MM.1S (cell line): ENCODE measurements at regions not wholly inside any gene's neighbourhood (a gene's known extent, or its start where the extent isn't known, plus 50 kb on each side); places are given as distances from the start of the nearest gene placed in this dataset.

Experiments used
- EZH2 ChIP-seq: fragments of 300-600 bp; sonication (generic); optimal IDR thresholded peaks from 2 replicates; pipeline ENCODE3; 2017; ENCODE audit warnings: low read depth, mild to moderate bottlenecking, antibody characterized with exemption, low read length, mixed read lengths
- TF ChIP-seq, protein P1 (sequence below): fragments of 300-600 bp; sonication (generic); IDR thresholded peaks from 2 replicates; pipeline ENCODE4 v1.5.1; 2016; ENCODE audit warnings: antibody characterized with exemption, low read length, mixed read lengths

DNA sequence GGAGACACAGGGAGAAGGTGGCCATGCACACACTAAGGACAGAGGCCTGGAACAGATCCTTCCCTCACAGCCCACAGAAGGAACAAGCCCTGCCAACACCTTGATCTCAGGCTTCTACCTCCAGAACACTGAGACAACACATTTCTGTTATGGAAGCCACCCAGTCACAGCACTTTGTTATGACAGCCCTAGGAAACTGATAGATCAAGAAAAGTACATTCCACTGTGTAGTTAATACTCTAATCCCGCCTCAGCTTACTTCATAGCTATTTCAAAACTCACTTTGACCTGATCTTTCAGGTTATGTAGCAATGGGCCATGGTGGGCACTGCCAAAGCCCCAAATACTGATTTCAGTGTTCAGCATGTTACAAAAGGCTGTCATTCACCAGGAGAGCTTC is 66.8 kb downstream of the CD24 start:
- TF ChIP-seq, protein P1, sequence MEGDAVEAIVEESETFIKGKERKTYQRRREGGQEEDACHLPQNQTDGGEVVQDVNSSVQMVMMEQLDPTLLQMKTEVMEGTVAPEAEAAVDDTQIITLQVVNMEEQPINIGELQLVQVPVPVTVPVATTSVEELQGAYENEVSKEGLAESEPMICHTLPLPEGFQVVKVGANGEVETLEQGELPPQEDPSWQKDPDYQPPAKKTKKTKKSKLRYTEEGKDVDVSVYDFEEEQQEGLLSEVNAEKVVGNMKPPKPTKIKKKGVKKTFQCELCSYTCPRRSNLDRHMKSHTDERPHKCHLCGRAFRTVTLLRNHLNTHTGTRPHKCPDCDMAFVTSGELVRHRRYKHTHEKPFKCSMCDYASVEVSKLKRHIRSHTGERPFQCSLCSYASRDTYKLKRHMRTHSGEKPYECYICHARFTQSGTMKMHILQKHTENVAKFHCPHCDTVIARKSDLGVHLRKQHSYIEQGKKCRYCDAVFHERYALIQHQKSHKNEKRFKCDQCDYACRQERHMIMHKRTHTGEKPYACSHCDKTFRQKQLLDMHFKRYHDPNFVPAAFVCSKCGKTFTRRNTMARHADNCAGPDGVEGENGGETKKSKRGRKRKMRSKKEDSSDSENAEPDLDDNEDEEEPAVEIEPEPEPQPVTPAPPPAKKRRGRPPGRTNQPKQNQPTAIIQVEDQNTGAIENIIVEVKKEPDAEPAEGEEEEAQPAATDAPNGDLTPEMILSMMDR: no peak
- TF ChIP-seq EZH2: no peak
